ENCODE measurements at regions not wholly inside any gene's neighbourhood (a gene's known extent, or its start where the extent isn't known, plus 50 kb on each side); places are given as distances from the start of the nearest gene placed in this dataset.

- DNase-seq (ENCODE audit: low read depth) = no peak
- H3K4me3 ChIP-seq (ENCODE audit: control insufficient read depth, low read depth, low read length) = no peak overlapping the region
- TF ChIP-seq CTCF (conservative IDR thresholded peaks at IDR 0.05; ENCODE audit: control insufficient read depth, insufficient read depth, low read depth, low read length) = no peak
Observed at GRCh38 chr4:3363411-3364141, 70.8 kb downstream of the RGS12 start.

DNA sequence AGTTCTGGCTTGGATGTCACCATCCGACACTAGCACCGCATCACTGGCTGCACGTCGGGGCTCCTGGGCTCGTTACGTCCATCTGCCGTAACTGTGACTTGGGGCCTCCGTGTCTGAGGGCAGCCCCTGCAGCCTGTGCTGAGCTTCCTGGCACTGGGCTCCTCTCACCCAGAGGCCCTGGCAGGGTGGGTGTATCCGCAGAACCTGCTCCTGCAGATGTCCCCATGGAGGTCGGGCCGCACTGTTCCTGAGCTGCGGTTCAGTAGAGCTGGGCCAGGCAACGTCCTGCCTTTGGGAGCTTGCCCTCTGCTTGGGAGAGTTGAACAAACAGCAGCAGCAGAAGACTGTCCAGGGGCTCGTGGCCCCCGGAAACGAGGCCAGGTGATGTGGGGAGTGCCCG, 71.4 kb downstream of the RGS12 start:
- no peak overlapping the region for H3K4me3 ChIP-seq (ENCODE audit: control insufficient read depth, low read depth, low read length)
- no peak for DNase-seq (ENCODE audit: low read depth)
- TF ChIP-seq CTCF (conservative IDR thresholded peaks at IDR 0.05; ENCODE audit: control insufficient read depth, insufficient read depth, low read depth, low read length) = no peak

DNA sequence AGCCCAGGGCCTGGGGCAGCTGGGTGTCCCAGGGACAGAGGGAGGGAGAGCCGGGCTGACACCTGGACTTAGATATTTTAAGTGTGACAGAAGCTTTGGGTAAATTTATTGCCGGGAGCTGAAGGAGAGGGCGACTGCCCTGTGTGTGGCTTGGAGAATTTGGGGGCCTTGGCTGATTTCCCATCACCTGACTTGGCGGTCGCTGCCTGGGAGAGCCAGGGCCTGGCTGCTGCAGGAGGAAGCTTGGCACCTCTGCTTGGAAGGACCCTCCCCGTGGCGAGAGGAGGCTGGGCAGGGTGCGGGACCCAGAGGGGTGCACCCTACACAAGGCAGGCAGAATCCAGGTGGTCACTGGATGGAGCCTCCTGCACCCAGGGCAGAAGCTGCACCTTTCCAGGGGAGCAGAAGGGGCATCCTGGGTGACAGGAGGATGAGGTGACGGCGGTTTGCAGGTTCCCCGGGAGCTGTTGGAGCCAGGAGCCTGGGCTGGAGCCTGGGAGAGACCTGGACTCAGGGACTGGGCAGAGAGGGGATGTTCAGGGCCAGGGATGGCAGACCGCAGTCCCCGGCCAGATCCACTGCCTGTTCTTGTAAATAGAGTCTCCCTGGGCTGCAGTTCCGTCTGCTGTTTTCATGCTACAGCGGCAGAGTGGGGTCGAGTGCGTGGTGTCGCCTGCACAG, 72.0 kb downstream of the RGS12 start:
- DNase-seq (ENCODE audit: low read depth) = no peak
- no peak for TF ChIP-seq CTCF (conservative IDR thresholded peaks at IDR 0.05; ENCODE audit: control insufficient read depth, insufficient read depth, low read depth, low read length)
- H3K4me3 ChIP-seq (ENCODE audit: control insufficient read depth, low read depth, low read length) = no peak overlapping the region

GRCh38 chr4:3365326-3365725, 72.5 kb downstream of the RGS12 start:
- no peak overlapping the region for H3K4me3 ChIP-seq (ENCODE audit: control insufficient read depth, low read depth, low read length)
- DNase-seq (ENCODE audit: low read depth) = no peak
- no peak for TF ChIP-seq CTCF (conservative IDR thresholded peaks at IDR 0.05; ENCODE audit: control insufficient read depth, insufficient read depth, low read depth, low read length)

GRCh38 chr4:3365871-3366842, 73.3 kb downstream of the RGS12 start:
- no peak for TF ChIP-seq CTCF (conservative IDR thresholded peaks at IDR 0.05; ENCODE audit: control insufficient read depth, insufficient read depth, low read depth, low read length)
- no peak for DNase-seq (ENCODE audit: low read depth)
- no peak overlapping the region for H3K4me3 ChIP-seq (ENCODE audit: control insufficient read depth, low read depth, low read length)

DNA sequence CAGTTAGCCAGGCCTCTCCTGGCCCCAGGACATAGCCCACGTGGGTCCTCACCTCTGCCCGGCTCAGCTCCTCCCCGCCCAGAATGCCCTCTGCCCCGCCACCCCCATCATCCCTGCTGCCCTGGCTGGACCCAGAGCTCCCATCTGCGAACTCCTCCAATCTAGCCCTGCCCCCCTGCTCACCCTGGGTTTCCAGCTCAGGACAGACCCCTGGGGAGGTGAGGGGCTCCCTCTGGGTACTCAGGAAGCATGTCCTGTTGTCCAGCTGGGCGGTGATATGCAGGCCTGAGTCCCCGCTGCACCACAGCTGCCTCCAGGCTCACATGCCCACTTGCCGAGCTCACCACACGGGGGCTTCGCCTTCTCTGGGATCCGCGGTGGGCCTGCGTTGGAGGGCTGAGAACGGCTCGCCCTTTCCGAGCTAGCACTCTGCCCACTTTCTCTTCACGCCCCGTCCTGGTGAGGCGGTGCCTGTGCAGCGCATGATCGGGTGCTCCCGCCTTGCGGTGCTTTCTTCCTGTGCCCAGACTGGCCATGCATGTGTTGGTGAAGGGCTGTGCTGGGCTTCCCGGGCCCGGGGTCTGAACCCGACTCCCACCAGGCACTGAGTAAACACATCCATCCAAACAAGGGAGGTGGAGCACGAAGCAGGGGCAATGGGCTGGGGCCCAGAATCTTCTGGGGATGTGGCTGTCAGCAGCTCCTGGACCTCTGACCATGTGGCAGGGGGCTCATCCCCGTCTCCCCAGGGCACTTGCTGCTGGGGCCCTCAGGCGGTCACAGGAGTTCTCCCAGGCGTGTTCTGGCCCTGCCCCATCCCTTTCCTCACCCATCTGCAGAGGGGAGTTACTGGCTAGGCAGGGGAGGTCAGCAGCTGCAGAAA, 74.3 kb downstream of the RGS12 start:
- TF ChIP-seq CTCF (conservative IDR thresholded peaks at IDR 0.05; ENCODE audit: control insufficient read depth, insufficient read depth, low read depth, low read length) = no peak
- DNase-seq (ENCODE audit: low read depth) = no peak
- no peak overlapping the region for H3K4me3 ChIP-seq (ENCODE audit: control insufficient read depth, low read depth, low read length)
